IPS-NIHi7 (cell line): ENCODE measurements at regions not wholly inside any gene's neighbourhood (a gene's known extent, or its start where the extent isn't known, plus 50 kb on each side); places are given as distances from the start of the nearest gene placed in this dataset.
"Not testable (repeated sequence)": the region's sequence is repeated elsewhere in the genome, so short reads cannot be mapped to it uniquely, and the experiment has no call there.

Experiments used
- DNase-seq: peaks from one replicate; pipeline ENCODE4 v3.0.0; 2012; ENCODE audit warnings: mixed read lengths; ENCODE audit errors: extremely low spot score

GRCh38 chr6:81023007-81023582, 729.4 kb downstream of the TENT5A start:
- no peak for DNase-seq

GRCh38 chr6:81017586-81017985, 734.9 kb downstream of the TENT5A start:
- not testable (repeated sequence) for DNase-seq

GRCh38 chr6:81003894-81004293, 748.6 kb downstream of the TENT5A start:
- no peak for DNase-seq

- DNase-seq = no peak
These were observed 749.3 kb downstream of the TENT5A start for GRCh38 chr6:81003156-81003555.

- no peak for DNase-seq
These were observed 750.4 kb downstream of the TENT5A start for GRCh38 chr6:81002126-81002525.

DNA sequence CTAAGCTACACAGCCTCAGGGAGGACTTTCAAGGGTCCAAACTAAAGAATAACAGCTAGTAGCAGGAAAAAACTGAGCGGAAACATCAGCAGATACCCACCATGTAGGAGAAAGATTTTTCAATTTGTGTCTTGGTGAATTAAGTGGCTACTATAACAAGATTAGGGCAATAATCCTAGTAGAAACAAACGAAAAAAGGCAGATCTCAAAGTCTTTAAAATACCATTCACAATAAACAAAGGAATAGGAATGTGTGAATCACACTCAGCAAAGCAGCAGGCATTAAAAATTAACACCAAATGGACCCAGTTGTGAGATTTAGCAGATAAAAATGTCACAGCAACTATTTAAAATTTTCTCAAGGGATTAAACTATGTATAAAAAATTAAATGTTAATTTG, 761.2 kb downstream of the TENT5A start:
- DNase-seq = no peak

- DNase-seq = no peak
These were observed 763.6 kb downstream of the TENT5A start for GRCh38 chr6:80988892-80989291.

GRCh38 chr6:80988286-80988685, 764.2 kb downstream of the TENT5A start:
- no peak for DNase-seq

DNA sequence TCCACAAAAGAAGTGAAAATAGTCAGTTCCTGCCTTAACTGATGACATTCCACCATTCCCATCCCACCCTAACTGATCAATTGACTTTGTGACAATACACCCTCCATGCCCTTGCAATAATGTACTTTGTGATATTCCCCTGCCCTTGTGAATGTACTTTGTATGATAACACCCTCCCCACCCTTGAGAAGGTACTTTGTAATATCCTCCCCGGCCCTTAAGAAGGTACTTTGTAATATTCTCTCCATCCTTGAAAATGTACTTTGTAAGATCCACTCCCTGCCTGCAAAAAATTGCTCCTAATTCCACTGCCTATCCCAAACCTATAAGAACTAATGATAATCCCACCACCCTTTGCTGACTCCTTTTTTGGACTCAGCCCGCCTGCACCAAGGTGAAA, 771.3 kb downstream of the TENT5A start:
- not testable (repeated sequence) for DNase-seq

DNA sequence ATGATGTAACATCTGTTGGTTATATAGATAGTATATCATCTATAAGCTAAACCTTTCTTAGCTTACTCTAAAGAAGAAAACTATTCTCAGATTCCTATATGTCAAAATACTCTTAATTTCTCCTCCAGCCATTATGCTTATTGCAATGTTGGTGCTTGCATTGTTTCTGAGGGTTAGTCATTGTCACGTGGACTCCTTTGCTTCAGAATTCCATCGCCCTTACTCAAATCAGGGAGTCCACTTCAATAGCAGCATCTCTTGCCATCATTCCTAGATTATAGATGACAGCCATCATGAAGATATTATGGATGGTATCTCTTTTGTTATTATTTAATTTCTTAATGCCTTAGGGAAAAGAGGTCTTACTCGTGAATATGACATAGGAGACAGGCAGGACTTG, 776.1 kb downstream of the TENT5A start:
- no peak for DNase-seq

DNA sequence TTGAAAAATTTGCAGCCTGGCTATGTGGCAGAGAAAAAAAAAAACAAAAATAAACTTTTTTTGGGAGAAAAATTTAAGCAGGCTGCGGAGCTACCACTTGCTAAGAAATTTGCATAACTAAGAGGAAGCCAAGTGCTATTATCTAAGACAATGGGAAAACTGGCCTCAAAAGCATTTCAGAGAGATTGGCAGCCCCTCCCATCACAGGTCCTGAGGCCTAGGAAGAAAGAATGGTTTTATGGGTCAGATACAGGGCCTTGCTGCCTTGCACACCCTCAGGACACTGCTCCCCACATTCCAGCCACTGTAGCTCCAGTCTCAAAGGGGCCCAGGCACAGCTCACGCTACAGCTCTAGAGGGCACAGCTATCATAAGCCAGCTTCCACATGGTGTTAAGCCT, 777.9 kb downstream of the TENT5A start:
- DNase-seq = peak; percentile 13

GRCh38 chr6:80969439-80969838, 783.0 kb downstream of the TENT5A start:
- DNase-seq = no peak

DNA sequence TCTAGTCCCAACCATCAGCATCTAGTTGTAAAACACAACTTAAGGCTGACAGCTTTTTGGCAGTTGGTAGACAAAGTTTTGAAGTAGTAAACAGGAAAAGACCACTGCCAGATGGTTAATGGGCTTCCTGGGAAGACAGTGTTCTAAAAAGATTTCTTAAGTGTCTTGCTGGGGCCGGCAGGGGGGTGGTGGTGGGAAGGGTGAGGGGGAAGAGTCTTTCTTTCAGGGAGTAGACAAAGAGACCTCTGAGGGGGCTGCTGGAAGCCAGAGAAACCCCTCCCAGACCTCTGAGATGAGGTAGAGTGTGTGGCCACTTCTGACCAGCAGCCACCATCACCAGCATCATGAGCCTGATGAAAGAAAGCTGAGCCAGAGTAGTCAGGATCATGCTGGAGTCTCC, 784.9 kb downstream of the TENT5A start:
- peak; percentile 13 for DNase-seq

DNA sequence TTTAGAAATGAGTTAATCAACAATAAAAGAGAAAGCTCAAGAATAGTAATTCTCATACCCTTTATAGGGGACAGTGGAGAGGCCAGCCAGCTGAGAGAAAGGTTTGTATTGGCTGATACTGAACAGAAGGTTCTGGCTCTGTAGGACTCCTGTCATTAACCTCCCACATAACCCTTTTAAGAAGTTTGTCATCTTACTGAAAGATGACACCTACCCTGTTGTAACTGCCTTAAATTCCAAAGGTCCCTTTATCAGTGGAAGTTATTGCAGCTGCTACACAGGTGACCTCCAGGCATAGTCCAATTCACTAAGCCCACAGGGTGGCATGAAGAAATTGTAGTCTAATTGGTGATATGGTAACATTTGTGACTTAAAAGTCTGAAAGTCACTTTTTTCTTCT, 790.1 kb downstream of the TENT5A start:
- DNase-seq = no peak

DNA sequence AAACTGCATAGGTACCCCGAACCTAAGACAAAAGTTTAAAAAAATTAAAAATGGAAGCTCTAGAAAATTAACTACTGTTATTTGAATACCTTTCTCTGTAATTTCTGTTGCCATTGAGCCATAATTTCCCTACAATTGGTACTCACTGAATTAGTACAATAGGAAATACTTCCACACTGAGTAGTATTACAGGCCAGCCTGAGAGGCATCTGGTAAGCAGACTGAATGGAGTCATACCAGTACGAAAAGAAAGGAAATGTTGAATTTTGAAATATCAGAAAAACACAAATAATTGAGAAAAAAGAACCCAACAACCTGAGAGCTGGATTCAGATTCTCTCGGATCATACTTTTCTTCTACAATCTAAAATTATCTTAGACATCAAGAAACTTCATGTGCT, 791.3 kb downstream of the TENT5A start:
- DNase-seq = no peak

DNA sequence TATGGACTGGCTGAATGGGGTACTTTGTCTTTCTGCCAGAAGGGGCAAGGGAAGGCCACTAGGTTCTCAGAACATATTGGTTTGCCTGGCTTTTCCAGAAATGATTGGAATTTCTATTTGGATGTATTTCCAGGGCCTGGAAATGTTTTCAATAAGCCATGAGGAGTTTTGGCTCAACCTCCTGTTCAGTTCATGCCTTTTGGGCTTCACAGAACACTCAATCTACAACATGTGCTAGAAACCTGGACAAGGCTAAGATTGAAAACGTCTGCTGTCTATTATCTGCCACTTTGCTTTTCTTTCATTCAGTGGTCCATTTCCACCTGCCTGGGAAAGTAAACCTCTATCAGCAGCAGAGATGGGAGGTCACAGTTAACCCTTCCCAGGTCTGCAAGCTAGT, 793.4 kb downstream of the TENT5A start:
- no peak for DNase-seq

DNA sequence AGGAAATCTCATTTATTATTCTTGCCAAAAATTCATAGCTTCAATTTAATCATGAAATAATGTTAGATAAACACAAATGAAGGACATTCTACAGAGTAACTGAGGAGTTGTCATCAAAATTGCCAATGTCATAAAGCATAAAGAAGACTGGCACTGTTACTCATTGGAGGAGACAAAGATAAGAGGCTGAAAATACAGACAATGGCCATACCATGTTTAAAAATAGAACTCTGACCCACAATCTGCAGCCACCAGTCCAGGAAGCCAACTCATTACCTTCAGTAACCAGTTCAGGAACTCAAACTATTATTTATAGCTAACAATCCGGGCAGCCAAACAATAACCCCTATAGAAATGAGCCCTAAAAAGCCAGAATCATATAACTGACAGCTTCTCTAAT, 795.6 kb downstream of the TENT5A start:
- no peak for DNase-seq

DNA sequence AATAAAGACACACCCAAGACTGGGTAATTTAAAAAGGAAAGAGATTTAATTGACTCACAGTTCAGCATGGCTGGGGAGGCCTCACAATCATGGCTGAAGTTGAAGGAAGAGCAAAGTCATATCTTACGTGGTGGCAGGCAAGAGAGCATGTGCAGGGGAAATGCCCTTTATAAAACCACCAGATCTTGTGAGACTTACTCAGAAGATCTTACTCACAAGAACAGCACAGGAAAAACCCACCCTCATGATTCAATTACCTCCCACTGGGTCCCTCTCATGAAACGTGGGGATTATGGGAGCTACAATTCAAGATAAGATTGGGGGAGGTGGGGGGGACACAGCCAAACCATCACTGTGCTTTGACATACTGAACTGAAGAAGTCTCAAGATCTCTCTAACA, 800.0 kb downstream of the TENT5A start:
- not testable (repeated sequence) for DNase-seq

- DNase-seq = no peak
These were observed 806.1 kb downstream of the TENT5A start for GRCh38 chr6:80946402-80946801.

GRCh38 chr6:80942911-80943310, 809.6 kb downstream of the TENT5A start:
- no peak for DNase-seq

- no peak for DNase-seq
These were observed 811.5 kb downstream of the TENT5A start for GRCh38 chr6:80940976-80941375.

- no peak for DNase-seq
These were observed 811.9 kb downstream of the TENT5A start for GRCh38 chr6:80940571-80940970.

DNA sequence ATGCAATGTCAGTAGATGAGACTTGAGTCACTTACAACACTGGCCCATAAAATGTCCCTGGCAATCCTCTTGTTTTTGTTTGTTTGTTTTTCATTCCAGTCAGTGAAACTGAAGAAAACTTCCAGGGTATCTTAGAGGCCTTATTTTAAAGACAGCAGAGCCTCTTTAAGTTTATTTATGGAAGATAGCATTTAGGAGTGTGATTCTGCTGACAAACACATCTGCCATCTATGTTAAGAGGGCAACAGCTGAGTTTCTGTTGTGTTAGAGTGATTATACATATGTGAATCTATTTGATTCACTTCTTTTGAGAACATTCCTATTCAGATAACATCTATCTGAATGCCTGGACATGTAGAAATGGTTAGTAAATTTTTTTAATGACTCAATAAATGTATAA, 812.6 kb downstream of the TENT5A start:
- DNase-seq = no peak

DNA sequence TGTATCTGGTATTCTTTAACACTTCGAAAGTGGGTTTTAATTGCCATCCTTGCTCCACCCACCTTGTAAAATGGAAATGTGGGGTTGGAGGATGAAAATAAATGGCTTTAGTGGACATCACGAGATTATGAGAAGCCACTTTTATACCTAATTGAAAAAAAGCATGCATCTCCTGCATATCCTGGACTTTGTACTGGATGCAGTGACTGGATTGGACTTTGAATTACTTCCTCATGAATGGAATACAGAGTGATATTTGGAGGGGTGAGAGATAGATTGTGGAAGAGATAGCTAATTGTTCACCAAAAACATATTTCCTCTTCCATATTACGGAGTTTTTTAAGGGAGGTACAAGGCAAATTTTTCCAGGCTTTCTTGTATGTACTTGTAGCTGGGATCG, 813.0 kb downstream of the TENT5A start:
- DNase-seq = no peak

- no peak for DNase-seq
These were observed 814.4 kb downstream of the TENT5A start for GRCh38 chr6:80938131-80938530.
